ENCODE measurements at regions not wholly inside any gene's neighbourhood (a gene's known extent, or its start where the extent isn't known, plus 50 kb on each side); places are given as distances from the start of the nearest gene placed in this dataset.
"Not testable (repeated sequence)": the region's sequence is repeated elsewhere in the genome, so short reads cannot be mapped to it uniquely, and the experiment has no call there.

DNA sequence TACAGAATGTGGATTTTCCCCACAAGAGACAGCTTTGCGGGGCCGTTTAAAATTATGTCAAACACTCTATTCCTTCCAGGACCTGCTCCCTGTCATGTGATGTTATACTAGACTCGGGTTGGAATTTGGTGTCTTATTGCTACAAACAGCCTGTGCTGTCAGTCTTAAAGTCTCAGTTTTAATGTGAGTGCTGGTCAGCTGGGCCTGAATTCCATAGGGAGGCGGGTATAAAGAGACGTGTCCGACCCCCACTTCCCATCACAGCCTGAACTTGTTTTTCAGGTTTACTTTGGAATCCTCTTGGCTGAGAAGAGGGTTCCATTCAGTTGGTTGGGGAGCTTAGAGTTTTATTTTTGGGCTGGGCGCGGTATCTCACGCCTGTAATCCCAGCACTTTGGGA, 146.5 kb upstream of the ZNF469 start:
- H3K36me3 Mint-ChIP-seq; DNase-seq (ENCODE audit: extremely low spot score, unreplicated experiment); H3K9me3 Mint-ChIP-seq; H3K27me3 Mint-ChIP-seq: not testable (repeated sequence)
- Mint-ChIP-seq H3K4me3 (peak overlapping the region; percentile 17), H3K4me1 (ENCODE audit: unreplicated experiment) (peaks cover 10% of the 10 kb centered on the region), H3K27ac (peak overlapping the region; percentile 89)

DNA sequence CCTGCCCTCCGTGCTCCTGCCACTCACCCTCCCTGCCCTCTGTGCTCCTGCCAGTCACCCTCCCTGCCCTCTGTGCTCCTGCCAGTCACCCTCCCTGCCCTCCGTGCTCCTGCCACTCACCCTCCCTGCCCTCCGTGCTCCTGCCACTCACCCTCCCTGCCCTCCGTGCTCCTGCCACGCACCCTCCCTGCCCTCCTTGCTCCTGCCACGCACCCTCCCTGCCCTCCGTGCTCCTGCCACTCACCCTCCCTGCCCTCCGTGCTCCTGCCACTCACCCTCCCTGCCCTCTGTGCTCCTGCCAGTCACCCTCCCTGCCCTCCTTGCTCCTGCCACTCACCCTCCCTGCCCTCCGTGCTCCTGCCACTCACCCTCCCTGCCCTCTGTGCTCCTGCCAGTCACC, 145.4 kb upstream of the ZNF469 start:
- not testable (repeated sequence) for H3K36me3 Mint-ChIP-seq; H3K27ac Mint-ChIP-seq; H3K4me3 Mint-ChIP-seq; DNase-seq (ENCODE audit: extremely low spot score, unreplicated experiment); H3K27me3 Mint-ChIP-seq; H3K9me3 Mint-ChIP-seq
- H3K4me1 Mint-ChIP-seq (ENCODE audit: unreplicated experiment), result peaks cover 10% of the 10 kb centered on the region

DNA sequence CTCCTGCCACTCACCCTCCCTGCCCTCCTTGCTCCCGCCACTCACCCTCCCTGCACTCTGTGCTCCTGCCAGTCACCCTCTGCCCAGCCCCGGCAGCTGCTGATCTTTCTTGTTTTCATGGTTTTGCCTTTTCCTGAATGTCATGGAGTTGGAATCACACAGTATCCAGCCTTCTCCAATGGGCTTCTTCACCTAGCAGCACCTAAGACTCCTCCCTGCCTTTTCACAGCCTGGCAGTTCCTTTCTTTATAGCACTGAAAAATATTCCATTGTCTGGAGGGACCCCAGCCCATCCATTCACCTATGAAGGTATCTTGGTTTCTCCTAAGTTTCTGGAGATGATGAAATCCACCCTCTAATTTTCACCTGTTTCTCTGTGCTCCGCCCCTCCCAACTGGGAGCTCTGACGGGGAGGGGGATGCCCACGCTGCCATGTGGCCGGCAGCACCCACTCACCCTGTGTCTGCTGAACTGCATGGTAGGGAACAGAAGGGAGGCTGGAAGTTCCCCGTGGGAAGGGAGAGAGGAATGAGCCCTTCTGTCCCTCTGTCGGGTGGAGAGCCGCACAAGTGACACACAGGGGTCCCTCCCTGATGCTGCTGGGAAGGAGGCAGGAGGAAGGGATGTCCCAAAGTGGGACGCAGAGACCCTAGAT, 144.9 kb upstream of the ZNF469 start:
- Mint-ChIP-seq H3K27ac (peak overlapping the region; percentile 80), H3K4me1 (ENCODE audit: unreplicated experiment) (peaks cover 10% of the 10 kb centered on the region), H3K4me3 (peak overlapping the region; percentile 59)
- DNase-seq (ENCODE audit: extremely low spot score, unreplicated experiment); H3K27me3 Mint-ChIP-seq; H3K9me3 Mint-ChIP-seq; H3K36me3 Mint-ChIP-seq: not testable (repeated sequence)

DNA sequence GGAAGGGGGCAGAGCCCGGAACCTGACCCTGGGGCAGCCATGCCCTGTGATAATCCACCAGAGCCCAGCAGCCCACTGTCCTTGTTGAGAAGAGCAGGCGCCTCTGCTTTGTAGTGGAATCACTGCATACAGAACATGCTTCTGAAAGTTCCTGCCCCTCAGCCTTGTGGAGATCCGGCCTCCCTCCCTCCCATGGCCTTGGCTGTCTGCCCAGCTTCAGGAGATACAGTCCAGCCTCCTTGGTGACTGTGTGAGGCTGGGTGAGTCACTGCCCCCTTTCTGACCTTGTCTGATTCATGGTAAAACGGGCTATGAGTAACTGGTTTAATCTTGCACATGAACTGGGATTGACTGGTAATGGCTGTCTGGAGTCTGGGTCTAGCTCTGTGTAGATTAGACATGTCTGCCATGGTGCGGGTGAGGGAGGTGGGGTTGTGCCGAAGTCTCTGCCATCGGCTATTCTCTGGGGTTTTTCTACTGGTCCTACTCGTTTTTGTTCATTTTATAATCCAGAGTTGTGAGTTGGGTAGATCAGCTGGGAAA, 144.0 kb upstream of the ZNF469 start:
- not testable (repeated sequence) for H3K9me3 Mint-ChIP-seq; H3K36me3 Mint-ChIP-seq; DNase-seq (ENCODE audit: extremely low spot score, unreplicated experiment); H3K27me3 Mint-ChIP-seq; H3K4me3 Mint-ChIP-seq
- peak overlapping the region; percentile 55 for H3K27ac Mint-ChIP-seq
- H3K4me1 Mint-ChIP-seq (ENCODE audit: unreplicated experiment), result peaks cover 10% of the 10 kb centered on the region

DNA sequence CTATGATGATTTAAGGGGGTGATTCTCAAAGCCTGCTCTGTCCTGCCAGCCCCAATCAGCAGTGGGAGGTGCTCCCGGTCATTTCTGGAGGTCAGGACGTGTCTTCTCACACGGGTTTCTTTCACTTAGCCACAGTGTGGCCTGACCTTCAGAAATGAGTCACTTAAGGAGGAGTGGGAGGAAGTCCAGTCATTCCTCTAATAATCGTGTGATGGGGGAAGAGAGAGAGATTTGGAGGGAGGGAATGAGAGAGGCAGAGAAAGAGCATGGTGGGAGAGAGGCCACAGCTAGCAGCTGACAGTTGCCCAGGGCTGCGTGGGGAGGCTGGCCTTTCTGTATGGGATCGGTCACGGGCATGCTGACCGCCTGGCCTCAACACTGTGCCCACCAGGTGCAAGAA, 142.6 kb upstream of the ZNF469 start:
- H3K36me3 Mint-ChIP-seq; H3K4me1 Mint-ChIP-seq (ENCODE audit: unreplicated experiment); H3K27ac Mint-ChIP-seq; H3K9me3 Mint-ChIP-seq; H3K27me3 Mint-ChIP-seq; H3K4me3 Mint-ChIP-seq; DNase-seq (ENCODE audit: extremely low spot score, unreplicated experiment): not testable (repeated sequence)

DNA sequence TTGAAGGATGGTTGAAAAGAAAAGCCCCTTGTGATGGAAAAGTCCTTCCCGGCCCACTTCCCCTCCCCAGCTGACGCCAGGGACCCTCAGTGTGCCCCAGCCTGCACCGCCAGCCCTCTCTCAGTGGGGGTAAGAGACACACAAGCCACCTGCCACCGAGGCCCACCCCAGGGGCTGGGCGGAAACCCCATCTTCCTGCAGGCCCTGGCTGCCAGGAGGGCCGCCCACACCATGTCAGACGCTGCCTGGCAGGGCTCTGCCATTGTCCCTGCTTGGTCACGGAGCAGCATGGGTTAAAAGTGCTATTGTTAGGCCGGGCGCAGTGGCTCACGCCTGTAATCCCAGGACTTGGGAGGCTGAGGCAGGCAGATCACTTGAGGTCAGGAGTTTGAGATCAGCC, 142.0 kb upstream of the ZNF469 start:
- not testable (repeated sequence) for H3K9me3 Mint-ChIP-seq; H3K4me1 Mint-ChIP-seq (ENCODE audit: unreplicated experiment); H3K4me3 Mint-ChIP-seq; H3K36me3 Mint-ChIP-seq; H3K27ac Mint-ChIP-seq; H3K27me3 Mint-ChIP-seq; DNase-seq (ENCODE audit: extremely low spot score, unreplicated experiment)

DNA sequence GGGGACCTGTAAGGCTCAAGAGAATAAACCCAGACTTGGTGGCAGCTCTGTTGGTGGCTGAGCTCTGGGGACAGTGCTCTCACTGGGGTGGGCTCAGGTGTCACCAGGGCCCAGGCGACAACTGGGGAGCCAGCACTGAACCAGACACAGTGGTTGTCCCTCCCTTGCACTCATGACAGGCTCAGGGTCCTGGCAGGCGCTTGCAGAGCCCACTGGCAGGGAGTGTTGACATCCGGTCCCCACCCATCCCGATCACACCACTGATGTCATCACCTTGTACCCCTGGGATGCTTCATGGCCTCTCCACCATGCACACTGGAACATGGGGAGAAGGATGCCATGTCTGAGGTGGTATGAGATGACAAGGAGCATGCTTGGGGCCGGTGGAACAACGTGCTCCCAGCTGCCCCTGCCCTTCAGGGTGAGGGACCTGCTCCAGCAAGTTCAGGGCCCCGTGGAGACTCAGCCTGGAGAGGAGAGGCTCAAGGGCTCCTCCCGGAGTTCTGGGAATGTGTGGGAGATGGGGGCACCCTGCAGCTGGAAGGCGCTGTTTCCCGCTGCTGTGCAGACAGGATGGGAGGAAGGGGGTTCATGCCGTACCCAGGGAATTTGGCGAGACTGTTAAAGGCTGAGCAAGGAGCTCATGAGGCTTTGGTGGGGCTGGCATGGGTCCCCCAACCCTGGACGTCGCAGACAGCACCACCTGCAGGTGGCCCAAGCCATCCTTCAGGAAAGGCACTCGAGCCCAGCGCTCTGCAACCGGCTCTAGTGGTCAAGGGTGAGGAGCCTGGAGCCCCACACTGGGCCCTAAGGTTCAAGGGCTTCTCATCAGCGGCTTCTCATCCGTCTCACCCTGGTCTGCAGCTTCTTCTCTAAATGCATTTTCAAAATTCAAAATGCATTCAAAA, 141.1 kb upstream of the ZNF469 start:
- H3K4me3 Mint-ChIP-seq; H3K27me3 Mint-ChIP-seq; DNase-seq (ENCODE audit: extremely low spot score, unreplicated experiment); H3K9me3 Mint-ChIP-seq; H3K4me1 Mint-ChIP-seq (ENCODE audit: unreplicated experiment); H3K36me3 Mint-ChIP-seq; H3K27ac Mint-ChIP-seq: not testable (repeated sequence)

DNA sequence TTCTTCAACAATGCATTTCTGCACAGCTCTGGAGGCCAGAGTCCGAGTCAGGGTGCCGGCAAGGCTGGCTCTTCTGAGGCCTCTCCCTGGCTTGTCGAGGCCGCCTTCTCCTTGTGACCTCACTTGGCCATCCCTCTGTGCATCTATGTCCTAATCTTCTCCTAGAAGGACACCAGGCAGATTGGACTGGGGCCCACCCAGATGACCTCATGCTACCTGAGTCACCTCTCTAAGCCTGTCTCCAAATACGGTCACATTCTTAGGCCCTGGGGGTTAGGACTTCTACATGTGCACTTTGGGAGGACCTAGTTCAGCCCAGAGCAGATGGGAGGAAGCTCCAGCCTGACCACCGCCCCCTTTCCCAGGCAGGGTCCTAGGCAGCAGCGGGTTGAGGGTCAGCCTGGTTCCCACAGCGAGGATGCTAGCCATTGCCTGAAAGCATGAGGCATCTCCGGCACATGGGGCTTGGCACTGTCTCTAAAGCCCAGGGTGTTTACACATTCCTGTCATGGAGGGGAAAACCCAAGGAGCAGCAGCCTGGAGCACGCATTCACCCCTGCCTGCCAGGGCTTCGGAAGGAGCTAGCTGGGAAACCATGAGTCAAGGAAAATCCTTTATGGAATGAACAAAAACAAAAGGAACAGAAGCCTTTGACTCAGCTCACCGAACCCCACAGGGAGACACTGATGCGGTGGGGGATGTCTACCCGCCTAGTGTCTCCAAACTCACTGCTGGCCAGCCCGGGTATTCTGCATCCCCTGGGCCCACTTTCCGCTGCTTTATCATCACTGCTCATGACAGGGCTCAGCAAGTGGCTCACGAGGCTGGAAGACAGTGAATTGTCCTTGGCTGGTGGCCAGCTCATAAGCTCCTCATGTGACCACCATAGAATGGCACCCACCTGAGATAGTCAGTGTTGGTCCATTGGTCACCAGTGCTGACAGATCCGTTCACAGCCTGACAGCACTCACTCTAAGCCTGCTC, 140.2 kb upstream of the ZNF469 start:
- not testable (repeated sequence) for H3K36me3 Mint-ChIP-seq; H3K9me3 Mint-ChIP-seq; H3K27ac Mint-ChIP-seq; H3K4me3 Mint-ChIP-seq; H3K27me3 Mint-ChIP-seq; DNase-seq (ENCODE audit: extremely low spot score, unreplicated experiment); H3K4me1 Mint-ChIP-seq (ENCODE audit: unreplicated experiment)

DNA sequence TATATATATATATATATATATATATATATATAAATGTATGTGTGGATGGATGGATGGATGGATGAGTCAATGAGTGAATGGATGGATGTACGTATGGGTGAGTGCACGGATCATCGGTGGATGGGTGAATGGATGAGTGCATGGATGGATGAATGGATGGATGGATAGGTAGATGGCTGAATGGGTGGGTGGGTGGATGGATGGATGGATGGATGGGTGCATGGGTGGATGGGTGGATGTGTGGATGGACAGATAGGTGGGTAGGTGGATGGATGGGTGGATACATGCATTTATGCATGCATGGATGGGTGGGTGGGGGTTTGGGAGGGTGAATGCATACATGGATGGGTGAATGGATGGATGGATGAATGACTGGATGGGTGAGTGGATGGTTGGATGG, 138.8 kb upstream of the ZNF469 start:
- H3K27ac Mint-ChIP-seq; H3K4me1 Mint-ChIP-seq (ENCODE audit: unreplicated experiment); DNase-seq (ENCODE audit: extremely low spot score, unreplicated experiment); H3K27me3 Mint-ChIP-seq; H3K9me3 Mint-ChIP-seq; H3K4me3 Mint-ChIP-seq; H3K36me3 Mint-ChIP-seq: not testable (repeated sequence)

DNA sequence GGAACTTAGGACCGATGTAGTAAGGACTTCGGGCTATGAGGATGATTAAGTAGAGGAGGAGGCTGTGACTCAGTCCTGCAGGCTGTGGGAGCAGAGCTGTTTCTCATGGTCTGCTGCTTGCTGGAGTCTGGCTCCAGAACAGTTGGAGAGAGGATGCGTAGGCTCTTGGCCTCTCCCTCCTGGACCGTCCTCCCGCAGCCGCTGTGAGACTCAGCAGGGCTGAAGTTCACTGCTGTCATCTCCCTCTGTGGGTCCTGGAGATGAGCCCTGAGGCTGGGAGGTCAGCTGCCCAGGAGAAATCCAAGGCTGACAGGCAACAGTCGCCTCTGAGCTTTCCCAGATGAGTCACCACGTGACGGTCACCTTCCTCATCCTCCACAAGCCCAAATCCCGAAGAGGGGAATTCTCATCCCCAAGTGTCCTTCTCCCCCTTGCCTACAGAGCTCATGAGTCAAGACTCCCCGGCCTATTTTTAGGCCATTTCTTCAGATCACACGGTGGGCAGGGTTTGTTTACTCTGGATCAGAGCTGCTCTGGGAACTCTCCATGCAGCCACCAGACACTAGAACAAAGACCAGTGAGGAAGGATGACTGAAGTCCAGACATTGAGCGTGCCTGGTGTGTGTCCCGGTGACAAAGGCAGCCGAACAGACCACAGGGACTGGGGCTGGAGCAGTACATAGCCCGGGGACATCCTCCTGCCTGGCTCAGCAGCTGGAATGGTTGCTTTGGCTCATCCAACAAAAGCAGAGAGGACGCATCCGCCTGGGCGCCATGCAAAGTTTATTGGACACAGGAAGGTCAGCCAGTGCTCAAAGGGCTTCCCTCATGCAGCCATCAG, 137.3 kb upstream of the ZNF469 start:
- peak overlapping the region; percentile 35 for H3K27ac Mint-ChIP-seq
- not testable (repeated sequence) for H3K4me3 Mint-ChIP-seq; H3K4me1 Mint-ChIP-seq (ENCODE audit: unreplicated experiment); H3K36me3 Mint-ChIP-seq; DNase-seq (ENCODE audit: extremely low spot score, unreplicated experiment); H3K27me3 Mint-ChIP-seq; H3K9me3 Mint-ChIP-seq

DNA sequence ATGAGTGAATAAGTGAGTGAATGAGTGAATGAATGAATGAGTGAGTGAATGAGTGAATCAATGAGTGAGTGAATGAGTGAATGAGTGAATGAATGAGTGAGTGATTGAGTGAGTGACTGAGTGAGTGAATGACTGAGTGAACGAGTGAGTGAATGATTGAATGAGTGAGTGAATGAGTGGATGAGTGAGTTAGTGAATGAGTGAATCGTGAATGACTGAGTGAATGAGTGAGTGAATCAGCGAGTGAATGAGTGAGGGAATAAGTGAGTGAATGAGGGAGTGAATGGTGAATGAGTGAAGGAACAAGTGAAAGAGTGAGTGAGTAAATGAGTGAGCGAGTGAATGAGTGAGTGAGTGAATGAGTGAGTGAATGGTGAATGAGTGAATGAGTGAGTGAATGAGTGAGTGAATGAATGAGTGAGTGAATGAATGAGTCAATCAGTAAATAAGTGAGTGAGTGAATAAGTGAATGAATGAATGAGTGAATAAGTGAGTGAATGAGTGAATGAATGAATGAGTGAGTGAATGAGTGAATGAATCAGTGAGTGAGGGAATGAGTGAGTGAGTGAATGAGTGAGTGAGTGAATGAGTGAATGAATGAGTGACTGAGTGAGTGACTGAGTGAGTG, 135.7 kb upstream of the ZNF469 start:
- not testable (repeated sequence) for DNase-seq (ENCODE audit: extremely low spot score, unreplicated experiment); H3K4me3 Mint-ChIP-seq; H3K36me3 Mint-ChIP-seq; H3K9me3 Mint-ChIP-seq; H3K27ac Mint-ChIP-seq; H3K4me1 Mint-ChIP-seq (ENCODE audit: unreplicated experiment); H3K27me3 Mint-ChIP-seq

DNA sequence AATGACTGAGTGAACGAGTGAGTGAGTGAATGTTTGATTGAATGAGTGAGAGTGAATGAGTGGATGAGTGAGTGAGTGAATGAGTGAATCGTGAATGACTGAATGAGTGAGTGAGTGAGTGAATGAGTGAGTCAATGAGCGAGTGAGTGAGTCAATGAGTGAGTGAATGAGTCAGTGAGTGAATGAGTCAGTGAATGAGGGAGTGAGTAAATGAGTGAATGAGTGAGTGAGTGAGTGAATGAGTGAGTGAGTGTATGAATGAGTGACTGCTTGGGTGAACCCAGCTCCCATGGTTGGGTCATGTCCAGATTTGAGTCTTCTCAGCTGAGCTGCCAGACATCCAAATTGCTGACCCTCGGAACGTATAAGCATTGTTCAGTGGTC, 135.2 kb upstream of the ZNF469 start:
- H3K27me3 Mint-ChIP-seq; H3K4me3 Mint-ChIP-seq; H3K9me3 Mint-ChIP-seq; H3K27ac Mint-ChIP-seq; H3K36me3 Mint-ChIP-seq; H3K4me1 Mint-ChIP-seq (ENCODE audit: unreplicated experiment); DNase-seq (ENCODE audit: extremely low spot score, unreplicated experiment): not testable (repeated sequence)

All from type B pancreatic cell (in vitro differentiated cells).